GM23338 (cell line): ENCODE measurements at regions not wholly inside any gene's neighbourhood (a gene's known extent, or its start where the extent isn't known, plus 50 kb on each side); places are given as distances from the start of the nearest gene placed in this dataset.

Experiments used
- ATAC-seq: fragments of 200-7000 bp; cut with Tn5 transposase; 3 replicates; pipeline ENCODE4 v1.9.1; 2020
- DNase-seq: peaks from one replicate; pipeline ENCODE4 v3.0.0-alpha.2; 2015; ENCODE audit warnings: low spot score
- H2AFZ ChIP-seq: fragments of 200-600 bp; sonication (generic); 2 replicates; pipeline ENCODE4 v1.8.0; 2016; ENCODE audit warnings: antibody characterized with exemption, mild to moderate bottlenecking, moderate library complexity
- H3F3A ChIP-seq: fragments of 200-600 bp; sonication (generic); replicated peaks from 2 replicates; pipeline ENCODE4 v1.8.0; 2017; ENCODE audit warnings: antibody characterized with exemption, mixed run types, low read depth
- H3K27ac ChIP-seq: fragments of 200-600 bp; sonication (generic); 2 replicates; pipeline ENCODE4 v1.6.1; 2016; ENCODE audit warnings: low read depth
- H3K27me3 ChIP-seq: fragments of 200-600 bp; sonication (generic); 2 replicates; pipeline ENCODE4 v1.8.0; 2016; ENCODE audit warnings: mild to moderate bottlenecking, mixed run types, moderate library complexity; ENCODE audit not compliant: insufficient read depth
- H3K36me3 ChIP-seq: fragments of 200-600 bp; sonication (generic); 2 replicates; pipeline ENCODE4 v1.8.0; 2016; ENCODE audit warnings: mild to moderate bottlenecking; ENCODE audit not compliant: insufficient read depth
- H3K4me1 ChIP-seq: fragments of 200-600 bp; sonication (generic); 2 replicates; pipeline ENCODE4 v1.8.0; 2016; ENCODE audit warnings: mild to moderate bottlenecking, moderate library complexity; ENCODE audit not compliant: insufficient read depth
- H3K4me2 ChIP-seq: fragments of 200-600 bp; sonication (generic); 2 replicates; pipeline ENCODE4 v1.7.1; 2017; ENCODE audit warnings: mixed run types
- H3K4me3 ChIP-seq: fragments of 200-600 bp; sonication (generic); 2 replicates; pipeline ENCODE4 v1.6.1; 2016; ENCODE audit warnings: mixed run types
- H3K79me2 ChIP-seq: fragments of 200-600 bp; sonication (generic); replicated peaks from 2 replicates; pipeline ENCODE4 v1.8.0; 2017; ENCODE audit warnings: mild to moderate bottlenecking; ENCODE audit not compliant: insufficient read depth
- H3K9me2 ChIP-seq: fragments of 200-600 bp; sonication (generic); 2 replicates; pipeline ENCODE4 v1.8.0; 2017; ENCODE audit not compliant: insufficient read depth
- H4K20me1 ChIP-seq: fragments of 200-600 bp; sonication (generic); replicated peaks from 2 replicates; pipeline ENCODE4 v1.8.0; 2017; ENCODE audit warnings: mild to moderate bottlenecking; ENCODE audit not compliant: insufficient read depth
- H3K27ac Mint-ChIP-seq: 2 replicates; pipeline ENCODE4 v1.8.0; 2020; ENCODE audit warnings: inconsistent platforms, mild to moderate bottlenecking, moderate library complexity, mixed read lengths
- H3K27me3 Mint-ChIP-seq: 3 replicates; pipeline ENCODE4 v1.8.0; 2022; ENCODE audit warnings: low read depth, mild to moderate bottlenecking, moderate library complexity, mixed read lengths, inconsistent platforms; ENCODE audit not compliant: insufficient read depth, poor library complexity
- H3K36me3 Mint-ChIP-seq: 3 replicates; pipeline ENCODE4 v1.8.0; 2021; ENCODE audit warnings: low read depth, mild to moderate bottlenecking, inconsistent platforms, moderate library complexity, mixed read lengths
- H3K4me1 Mint-ChIP-seq: 3 replicates; pipeline ENCODE4 v1.8.0; 2020; ENCODE audit warnings: mild to moderate bottlenecking, inconsistent platforms, mixed read lengths
- H3K4me3 Mint-ChIP-seq: 3 replicates; pipeline ENCODE4 v1.8.0; 2021; ENCODE audit warnings: moderate library complexity, mild to moderate bottlenecking, inconsistent platforms, mixed read lengths
- H3K9me3 Mint-ChIP-seq: 3 replicates; pipeline ENCODE4 v1.8.0; 2020; ENCODE audit warnings: moderate library complexity, mild to moderate bottlenecking, inconsistent platforms, mixed read lengths
- CREB1 ChIP-seq: fragments of 250-450 bp; sonication (Bioruptor Pico); IDR thresholded peaks from 2 replicates; pipeline ENCODE4 v1.5.0; 2020; ENCODE audit warnings: low read depth, mild to moderate bottlenecking, moderate library complexity
- CTCF ChIP-seq, 2 experiments: fragments of 200-600 bp in 1 of 2; sonication (generic) in 1 of 2; conservative IDR thresholded peaks; 2 replicates each; pipeline versions ENCODE4 v1.5.1 to v1.6.1; 2016 to 2017; ENCODE audit warnings: antibody characterized with exemption in 2 of 2, low read depth in 2 of 2, mild to moderate bottlenecking in 2 of 2, moderate library complexity in 1 of 2
- ETS1 ChIP-seq: IDR thresholded peaks from 2 replicates; pipeline ENCODE4 v1.6.1; 2016; ENCODE audit warnings: antibody characterized with exemption
- EZH2 ChIP-seq: fragments of 200-600 bp; sonication (generic); IDR thresholded peaks from one replicate; pipeline ENCODE4 v1.8.0; 2017; ENCODE audit warnings: antibody characterized with exemption, mild to moderate bottlenecking, low read depth; ENCODE audit not compliant: unreplicated experiment
- EZH2phosphoT487 ChIP-seq: fragments of 200-600 bp; sonication (generic); IDR thresholded peaks from one replicate; pipeline ENCODE4 v1.8.1; 2018; ENCODE audit warnings: antibody characterized with exemption; ENCODE audit not compliant: unreplicated experiment
- JUNB ChIP-seq: IDR thresholded peaks from one replicate; pipeline ENCODE4 v1.6.1; 2016; ENCODE audit warnings: antibody characterized with exemption; ENCODE audit not compliant: unreplicated experiment
- NANOG ChIP-seq: IDR thresholded peaks from 2 replicates; pipeline ENCODE4 v1.6.1; 2016; ENCODE audit warnings: antibody characterized with exemption, borderline replicate concordance
- POLR2AphosphoS5 ChIP-seq: IDR thresholded peaks from 2 replicates; pipeline ENCODE4 v1.6.1; 2016; ENCODE audit warnings: antibody characterized with exemption, low read depth
- REST ChIP-seq: IDR thresholded peaks from one replicate; pipeline ENCODE4 v1.6.1; 2018; ENCODE audit warnings: antibody characterized with exemption; ENCODE audit not compliant: unreplicated experiment
- STAT1 ChIP-seq: IDR thresholded peaks from one replicate; pipeline ENCODE4 v1.6.1; 2016; ENCODE audit warnings: antibody characterized with exemption; ENCODE audit not compliant: unreplicated experiment
- ZNF114 ChIP-seq: fragments of 250-450 bp; sonication (Bioruptor Pico); IDR thresholded peaks from 2 replicates; pipeline ENCODE4 v1.5.0; 2020; ENCODE audit warnings: mild to moderate bottlenecking, moderate library complexity
- ZNF331 ChIP-seq: fragments of 250-450 bp; sonication (Bioruptor Pico); IDR thresholded peaks from 2 replicates; pipeline ENCODE4 v1.5.0; 2020; ENCODE audit warnings: low read depth, mild to moderate bottlenecking, moderate library complexity

- TF ChIP-seq REST (no peak), ETS1 (no peak), EZH2 (no peak), JUNB (no peak)
These were observed 63.0 kb downstream of the GLI2 start (continued) for GRCh38 chr2:120798567-120799247.

- ATAC-seq (no peak), DNase-seq (no peak)
- peaks cover 92% of the 10 kb centered on the region for H3K79me2 ChIP-seq
- Mint-ChIP-seq H3K27me3 (peaks cover 32% of the 10 kb centered on the region), H3K36me3 (peaks cover 10% of the 10 kb centered on the region), H3K4me1 (peaks cover 56% of the 10 kb centered on the region), H3K9me3 (no peaks in the 10 kb centered on the region), H3K4me3 (no peak overlapping the region; the same call in 2 of the 3 replicates), H3K27ac (peak overlapping the region; percentile 64)
- peaks cover 38% of the 10 kb centered on the region for H3K4me1 ChIP-seq
- no peaks in the 10 kb centered on the region for H3K27me3 ChIP-seq
- H4K20me1 ChIP-seq: peaks cover 19% of the 10 kb centered on the region
- H3K9me2 ChIP-seq: no peaks in the 10 kb centered on the region
- H3K4me3 ChIP-seq: no peak overlapping the region
- 0 out of 2 replicates have a peak overlapping the region, but pooled peaks have one; percentile 48 for H3K4me2 ChIP-seq
- H3K27ac ChIP-seq: 0 out of 2 replicates have a peak overlapping the region, but pooled peaks have one; percentile 62
- no peak overlapping the region for H2AFZ ChIP-seq
- no peaks in the 10 kb centered on the region; the same call in 1 of the 2 replicates for H3K36me3 ChIP-seq
- H3F3A ChIP-seq: 0 out of 2 replicates have a peak, but pooled peaks cover 13% of the 10 kb centered on the region
- TF ChIP-seq STAT1 (no peak), NANOG (no peak), ETS1 (no peak), JUNB (no peak), CTCF (conservative IDR thresholded peaks at IDR 0.05; ENCODE audit: low read depth in 2 of 2) (no peak), POLR2AphosphoS5 (no peak), ZNF331 (CRISPR knock-in tag) (no peak), EZH2phosphoT487 (no peak), CREB1 (CRISPR knock-in tag) (no peak), EZH2 (no peak), REST (no peak), ZNF114 (CRISPR knock-in tag) (no peak)
These were observed 66.5 kb downstream of the GLI2 start for GRCh38 chr2:120802158-120802557.
